Liver (tissue), 7 donors: ENCODE measurements at regions not wholly inside any gene's neighbourhood (a gene's known extent, or its start where the extent isn't known, plus 50 kb on each side); places are given as distances from the start of the nearest gene placed in this dataset.

Experiments used
- DNase-seq: peaks from one replicate; pipeline ENCODE4 v3.0.0-alpha.2; 2017; ENCODE audit warnings: low spot score
- H3K27ac ChIP-seq, 2 donors: one replicate each; pipeline ENCODE4 v1.7.0; 2013; ENCODE audit warnings: inconsistent platforms in 2 of 2, low read length in 2 of 2, control low read depth in 1 of 2, low read depth in 1 of 2, mild to moderate bottlenecking in 1 of 2
- H3K27me3 ChIP-seq, 4 donors: one replicate each; pipeline versions ENCODE4 v1.6.1 to v1.7.0; 2013; ENCODE audit warnings: low read length in 3 of 4, inconsistent platforms in 1 of 4, mild to moderate bottlenecking in 1 of 4, moderate library complexity in 1 of 4; ENCODE audit not compliant: control insufficient read depth in 4 of 4, insufficient read depth in 4 of 4
- H3K36me3 ChIP-seq, 4 donors: one replicate each; pipeline versions ENCODE4 v1.6.1 to v1.7.0; 2013; ENCODE audit warnings: low read length in 3 of 4, mild to moderate bottlenecking in 3 of 4, low read depth in 1 of 4, moderate library complexity in 1 of 4; ENCODE audit not compliant: control insufficient read depth in 4 of 4, insufficient read depth in 3 of 4
- H3K4me1 ChIP-seq, 4 donors: one replicate each; pipeline versions ENCODE4 v1.6.1 to v1.7.0; 2013; ENCODE audit warnings: low read length in 3 of 4, mild to moderate bottlenecking in 3 of 4, moderate library complexity in 1 of 4; ENCODE audit not compliant: control insufficient read depth in 4 of 4, insufficient read depth in 4 of 4
- H3K4me3 ChIP-seq, 3 donors: one replicate each; pipeline versions ENCODE4 v1.6.1 to v1.7.0; 2013; ENCODE audit warnings: low read length in 3 of 3, control low read depth in 1 of 3, low read depth in 1 of 3, mild to moderate bottlenecking in 1 of 3
- H3K9ac ChIP-seq, 2 donors: one replicate each; pipeline ENCODE4 v1.7.0; 2013; ENCODE audit warnings: low read length in 2 of 2, mild to moderate bottlenecking in 2 of 2, moderate library complexity in 2 of 2, control low read depth in 1 of 2, low read depth in 1 of 2
- H3K9me3 ChIP-seq, 4 donors: one replicate each; pipeline versions ENCODE4 v1.6.1 to v1.7.0; 2013; ENCODE audit warnings: low read length in 3 of 4; ENCODE audit not compliant: control insufficient read depth in 4 of 4
- ATF3 ChIP-seq: IDR thresholded peaks from 2 replicates; pipeline ENCODE4 v1.6.1; 2016; ENCODE audit warnings: antibody characterized with exemption
- CTCF ChIP-seq: fragments of 150-350 bp; IDR thresholded peaks from 2 replicates; pipeline ENCODE4 v1.5.1; 2017; ENCODE audit warnings: improper control_type of control experiment, low read depth, low read length; ENCODE audit not compliant: missing input control
- EGR1 ChIP-seq, 2 donors: IDR thresholded peaks; 2 replicates each; pipeline ENCODE4 v1.6.1; 2016 to 2018; ENCODE audit warnings: antibody characterized with exemption in 2 of 2, low read depth in 2 of 2
- FOXA1 ChIP-seq: IDR thresholded peaks from 2 replicates; pipeline ENCODE4 v1.6.1; 2016; ENCODE audit warnings: antibody characterized with exemption
- HNF4A ChIP-seq, 2 donors: conservative IDR thresholded peaks; 2 replicates each; pipeline ENCODE4 v1.6.1; 2016; ENCODE audit warnings: antibody characterized with exemption in 2 of 2, mild to moderate bottlenecking in 2 of 2
- JUND ChIP-seq, 2 donors: IDR thresholded peaks; 2 replicates each; pipeline ENCODE4 v1.6.1; 2016; ENCODE audit warnings: antibody characterized with exemption in 2 of 2
- MAX ChIP-seq: IDR thresholded peaks from 2 replicates; pipeline ENCODE4 v1.6.1; 2016; ENCODE audit warnings: antibody characterized with exemption
- NR2F2 ChIP-seq: IDR thresholded peaks from 2 replicates; pipeline ENCODE4 v1.6.1; 2016; ENCODE audit warnings: antibody characterized with exemption
- RAD21 ChIP-seq, 2 donors: IDR thresholded peaks; 2 replicates each; pipeline ENCODE4 v1.6.1; 2016; ENCODE audit warnings: antibody characterized with exemption in 2 of 2, mild to moderate bottlenecking in 2 of 2
- REST ChIP-seq: IDR thresholded peaks from 2 replicates; pipeline ENCODE4 v1.6.1; 2016; ENCODE audit warnings: antibody characterized with exemption, mild to moderate bottlenecking
- RXRA ChIP-seq, 2 donors: IDR thresholded peaks; 2 replicates each; pipeline ENCODE4 v1.6.1; 2017 to 2018; ENCODE audit warnings: antibody characterized with exemption in 2 of 2, mild to moderate bottlenecking in 1 of 2
- TAF1 ChIP-seq: conservative IDR thresholded peaks from 2 replicates; pipeline ENCODE4 v1.6.1; 2016; ENCODE audit warnings: antibody characterized with exemption, mild to moderate bottlenecking
- YY1 ChIP-seq: IDR thresholded peaks from 2 replicates; pipeline ENCODE4 v1.6.1; 2016; ENCODE audit warnings: antibody characterized with exemption, mild to moderate bottlenecking
- ZBTB33 ChIP-seq: IDR thresholded peaks from 2 replicates; pipeline ENCODE4 v1.6.1; 2016; ENCODE audit warnings: antibody characterized with exemption
- donor health status: healthy.
- donor health status: healthy.
- donor health status: healthy.
- donor health status: healthy.

- no peak for TF ChIP-seq HNF4A (conservative IDR thresholded peaks at IDR 0.05)
- no peak for TF ChIP-seq YY1
- no peak for TF ChIP-seq ZBTB33
- no peak for TF ChIP-seq RAD21 (IDR thresholded peaks at IDR 0.05)
- no peak for TF ChIP-seq MAX
- TF ChIP-seq JUND (IDR thresholded peaks at IDR 0.05): no peak
- no peak for TF ChIP-seq ATF3
- TF ChIP-seq CTCF: no peak
- Histone ChIP-seq H3K27ac (no peak overlapping the region), H3K9ac (no peak overlapping the region), H3K27me3 (no peaks in the 10 kb centered on the region), H3K9me3 (peaks cover 0 to 4% (median under 1%) of the 10 kb centered on the region in 4 donors), H3K36me3 (no peaks in the 10 kb centered on the region), H3K4me1 (no peaks in the 10 kb centered on the region), H3K4me3 (no peak overlapping the region)
- no peak for DNase-seq
These were observed 819.3 kb downstream of the PCDH7 start for GRCh38 chr4:31539284-31540069.

GRCh38 chr4:31545330-31545729 is 825.2 kb downstream of the PCDH7 start:
- Histone ChIP-seq H3K9me3 (no peaks in the 10 kb centered on the region), H3K4me3 (no peak overlapping the region), H3K27me3 (no peaks in the 10 kb centered on the region), H3K4me1 (no peaks in the 10 kb centered on the region), H3K27ac (no peak overlapping the region), H3K36me3 (no peaks in the 10 kb centered on the region), H3K9ac (no peak overlapping the region)
- TF ChIP-seq RXRA (IDR thresholded peaks at IDR 0.05) (no peak), CTCF (no peak), EGR1 (IDR thresholded peaks at IDR 0.05; ENCODE audit: low read depth in 2 of 2) (no peak), TAF1 (no peak), NR2F2 (no peak), REST (no peak), ATF3 (no peak), FOXA1 (no peak), YY1 (no peak), ZBTB33 (no peak)
- no peak for DNase-seq
